NT2/D1 (cell line): ENCODE measurements at regions not wholly inside any gene's neighbourhood (a gene's known extent, or its start where the extent isn't known, plus 50 kb on each side); places are given as distances from the start of the nearest gene placed in this dataset.

ENCODE experiments used
- SUZ12 ChIP-seq: IDR thresholded peaks from 2 replicates; pipeline ENCODE4 v1.6.1; 2011; ENCODE audit not compliant: insufficient read length, insufficient read depth; ENCODE audit errors: extremely low read depth
- YY1 ChIP-seq: IDR thresholded peaks from 2 replicates; pipeline ENCODE4 v1.6.1; 2011; ENCODE audit not compliant: insufficient read length, insufficient read depth
- ZNF274 ChIP-seq: IDR thresholded peaks from 2 replicates; pipeline ENCODE4 v1.6.1; 2011; ENCODE audit warnings: mild to moderate bottlenecking, low read depth, low read length

DNA sequence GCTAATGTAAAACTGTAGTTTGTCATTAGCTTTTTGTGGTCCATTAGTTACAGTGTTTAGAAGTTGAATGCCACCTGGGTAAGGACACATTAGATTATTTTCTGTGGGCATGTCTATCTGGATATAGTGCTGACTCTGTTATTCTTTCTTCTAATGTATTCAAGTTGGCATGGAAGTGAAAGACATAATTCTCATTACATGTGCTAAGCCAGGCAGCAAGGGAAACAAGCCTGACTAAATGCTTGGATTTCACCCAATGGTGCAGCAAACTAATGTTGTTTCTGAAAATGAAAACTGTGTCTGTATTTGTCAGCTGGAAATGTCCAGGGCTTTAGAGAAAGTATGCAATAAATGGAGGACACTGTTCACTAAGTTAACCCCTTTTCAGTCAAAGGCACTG lies 100.7 kb downstream of the NUP35 start:
- TF ChIP-seq ZNF274 (no peak), YY1 (no peak), SUZ12 (no peak)
